Posterior vena cava (tissue), 2 donors: ENCODE measurements at regions not wholly inside any gene's neighbourhood (a gene's known extent, or its start where the extent isn't known, plus 50 kb on each side); places are given as distances from the start of the nearest gene placed in this dataset.

Experiments
- DNase-seq: peaks from one replicate; pipeline ENCODE4 v3.0.0-alpha.2; 2020; ENCODE audit warnings: low spot score
- intact Hi-C, 2 donors: fragments of 100-400 bp; cut with DNase I; formaldehyde crosslinking; loops; one replicate each; pipeline versions ENCODE4 v1.14.1 to v1.14.2; 2022 to 2023
- donor health status: DM: yes; HTN: yes; CAD: no.
- donor health status: DM: yes; HTN: yes; CAD: no.

- intact Hi-C loops = no loop called here
- no peak for DNase-seq
These were observed 333.5 kb downstream of the KCNN2 start for GRCh38 chr5:114695292-114695904.

- DNase-seq = no peak
- intact Hi-C loops = no loop called here
These were observed 324.5 kb downstream of the KCNN2 start for GRCh38 chr5:114686356-114686755.

- no peak for DNase-seq
- intact Hi-C loops = no loop called here
These were observed 316.9 kb downstream of the KCNN2 start for GRCh38 chr5:114678778-114679177.

- intact Hi-C loops = no loop called here
- no peak for DNase-seq
These were observed 303.7 kb downstream of the KCNN2 start for GRCh38 chr5:114665551-114665950.

GRCh38 chr5:114660791-114661190, 298.9 kb downstream of the KCNN2 start:
- intact Hi-C loops = no loop called here
- DNase-seq = no peak

- no peak for DNase-seq
- intact Hi-C loops = no loop called here
These were observed 296.3 kb downstream of the KCNN2 start for GRCh38 chr5:114658194-114658593.

- intact Hi-C loops = no loop called here
- DNase-seq = no peak
These were observed 295.7 kb downstream of the KCNN2 start for GRCh38 chr5:114657342-114658130.

GRCh38 chr5:114649878-114650277, 288.0 kb downstream of the KCNN2 start:
- DNase-seq = no peak
- intact Hi-C loops = no loop called here

- DNase-seq = no peak
- intact Hi-C loops = no loop called here
These were observed 287.1 kb downstream of the KCNN2 start for GRCh38 chr5:114648940-114649339.

- intact Hi-C loops = no loop called here
These were observed 282.7 kb downstream of the KCNN2 start for GRCh38 chr5:114644576-114644975.

GRCh38 chr5:114636271-114636670, 274.4 kb downstream of the KCNN2 start:
- DNase-seq = no peak
- intact Hi-C loops = no loop called here

More at GRCh38 chr5:114644576-114644975, 282.7 kb downstream of the KCNN2 start:
- DNase-seq = no peak

- DNase-seq = no peak
- intact Hi-C loops = no loop called here
These were observed 273.4 kb downstream of the KCNN2 start for GRCh38 chr5:114634967-114635901.

GRCh38 chr5:114634517-114634916, 272.6 kb downstream of the KCNN2 start:
- DNase-seq = no peak
- intact Hi-C loops = no loop called here

GRCh38 chr5:114612406-114612805, 250.5 kb downstream of the KCNN2 start:
- intact Hi-C loops = no loop called here
- no peak for DNase-seq

- DNase-seq = no peak
These were observed 219.3 kb downstream of the KCNN2 start for GRCh38 chr5:114581136-114581535.

GRCh38 chr5:114565871-114566270, 204.0 kb downstream of the KCNN2 start:
- intact Hi-C loops = no loop called here
- no peak for DNase-seq

More at GRCh38 chr5:114581136-114581535, 219.3 kb downstream of the KCNN2 start:
- intact Hi-C loops = no loop called here

GRCh38 chr5:114565139-114565538, 203.3 kb downstream of the KCNN2 start:
- intact Hi-C loops = no loop called here
- DNase-seq = no peak

- intact Hi-C loops = no loop called here
- DNase-seq = no peak
These were observed 199.5 kb downstream of the KCNN2 start for GRCh38 chr5:114561415-114561814.
